HG02798 (cell line): ENCODE measurements at regions not wholly inside any gene's neighbourhood (a gene's known extent, or its start where the extent isn't known, plus 50 kb on each side); places are given as distances from the start of the nearest gene placed in this dataset.

Source experiments
- ATAC-seq: cut with Tn5 transposase; IDR thresholded peaks from one replicate; pipeline ENCODE4 v1.9.1; 2021; ENCODE audit warnings: mild to moderate bottlenecking; ENCODE audit not compliant: unreplicated experiment, poor library complexity

DNA sequence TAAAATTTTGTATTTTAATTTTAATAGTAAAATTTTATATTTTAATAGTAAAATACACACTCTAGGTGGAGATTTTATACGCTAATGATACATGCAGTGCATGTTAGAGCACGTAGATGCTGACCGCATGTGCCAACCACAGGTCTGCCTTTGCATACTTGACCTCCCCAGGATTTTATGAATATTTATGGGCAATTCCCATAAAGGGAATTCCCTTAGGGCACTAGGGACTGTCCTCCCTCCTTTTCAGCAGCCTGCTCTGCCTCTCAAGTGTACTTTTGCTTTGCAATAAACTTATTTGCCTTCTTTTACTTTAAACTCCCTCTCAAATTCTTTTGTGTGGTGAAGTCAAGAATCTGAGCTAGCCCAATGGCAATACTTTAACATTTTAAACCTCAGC is 217.7 kb upstream of the CDH8 start:
- no peak for ATAC-seq

DNA sequence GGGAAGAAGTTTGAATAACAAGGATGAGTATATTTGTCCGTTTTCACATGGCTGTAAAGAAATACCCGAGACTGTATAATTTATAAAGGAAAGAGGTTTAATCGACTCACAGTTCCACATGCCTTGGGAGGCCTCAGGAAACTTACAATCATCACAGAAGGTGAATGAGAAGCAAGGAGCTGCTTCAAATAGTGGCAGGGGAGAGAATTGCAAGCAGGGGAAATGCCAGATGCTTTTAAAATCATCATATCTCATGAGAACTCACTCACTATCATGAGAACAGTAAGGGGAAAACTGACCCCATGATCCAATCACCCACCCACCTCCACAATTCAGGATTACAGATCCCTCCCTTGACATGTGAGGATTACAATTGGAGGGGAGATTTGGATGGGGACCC is 212.8 kb upstream of the CDH8 start:
- no peak for ATAC-seq

DNA sequence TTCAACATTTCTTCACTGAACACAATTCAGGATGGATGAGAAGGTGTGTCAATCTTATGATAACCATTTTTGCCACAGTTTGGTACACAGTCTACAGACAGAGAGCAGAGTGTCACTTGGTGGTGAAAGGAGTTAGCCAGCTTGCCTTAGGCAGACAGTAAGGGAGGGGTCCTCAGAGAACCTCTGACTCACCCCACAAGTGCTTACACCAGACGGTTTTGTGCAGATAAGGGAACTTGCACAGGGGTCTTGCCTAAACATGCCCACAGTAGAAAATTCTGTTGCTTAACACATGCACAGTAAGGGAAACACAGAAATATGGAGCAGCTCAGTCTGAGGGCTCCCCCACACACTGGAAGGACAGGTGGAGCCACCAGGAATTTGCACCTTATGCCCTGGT is 204.5 kb upstream of the CDH8 start:
- no peak for ATAC-seq

DNA sequence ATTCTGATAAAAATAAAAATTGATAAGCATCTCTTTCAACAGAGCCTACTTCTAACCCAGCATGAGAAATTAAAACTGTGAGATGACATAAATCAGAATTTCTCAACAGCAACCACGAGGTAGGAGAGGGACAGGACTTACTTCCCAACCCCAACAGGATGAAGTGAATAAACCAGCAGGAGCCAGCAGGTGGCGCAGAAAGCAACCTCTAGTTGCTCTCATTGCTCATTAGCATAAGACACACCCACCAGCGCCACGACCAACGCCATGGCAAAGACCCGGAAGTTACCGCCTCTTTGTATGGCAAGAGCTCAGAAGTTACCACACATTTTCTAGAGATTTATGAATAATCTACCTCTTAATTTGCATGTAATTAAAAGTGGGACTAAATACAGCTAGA is 189.4 kb upstream of the CDH8 start:
- peak; percentile 85 for ATAC-seq

DNA sequence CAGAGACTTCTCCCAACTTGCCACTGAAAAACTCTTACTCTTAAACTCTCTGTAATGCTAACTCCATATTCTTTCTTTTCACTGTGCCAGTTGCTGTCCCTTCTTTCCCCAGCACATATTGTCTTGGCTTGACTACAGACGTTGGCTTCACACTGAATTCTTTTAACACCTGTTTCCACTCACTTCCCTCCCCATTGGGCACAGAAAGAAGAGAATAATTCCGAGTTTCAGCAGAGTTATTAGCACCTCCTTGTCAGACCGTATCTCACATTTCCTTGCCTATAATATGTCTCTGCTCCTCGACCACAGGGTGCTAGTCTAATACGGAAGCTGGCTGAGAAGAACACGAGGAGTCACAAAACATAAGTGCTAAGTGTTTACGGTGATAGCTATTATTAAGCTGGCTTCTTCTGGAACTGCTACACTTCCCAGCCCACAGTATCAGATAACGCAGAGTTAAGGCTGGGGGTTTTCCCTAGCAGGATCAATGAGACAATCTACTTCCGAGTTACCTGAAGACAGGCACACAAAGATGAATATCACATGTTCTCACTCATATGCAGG is 188.5 kb upstream of the CDH8 start:
- no peak for ATAC-seq

DNA sequence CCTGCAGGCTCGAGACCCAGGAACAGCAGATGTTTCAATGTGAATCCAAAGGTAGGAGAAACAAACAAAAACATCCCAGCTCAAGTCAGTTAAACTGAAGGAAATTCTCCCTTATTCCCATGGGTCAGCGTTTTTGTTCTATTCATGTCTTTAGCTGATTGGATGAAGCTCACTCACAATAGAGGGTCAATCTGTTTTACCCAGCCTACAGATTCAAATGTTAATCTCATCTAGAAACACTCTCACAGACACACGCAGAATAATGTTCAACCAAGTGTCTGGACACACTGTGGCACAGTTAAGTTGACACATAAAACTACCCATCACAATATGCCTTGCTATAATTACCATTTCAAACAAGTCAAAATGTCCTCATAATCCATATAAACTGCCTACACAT is 180.6 kb upstream of the CDH8 start:
- no peak for ATAC-seq

DNA sequence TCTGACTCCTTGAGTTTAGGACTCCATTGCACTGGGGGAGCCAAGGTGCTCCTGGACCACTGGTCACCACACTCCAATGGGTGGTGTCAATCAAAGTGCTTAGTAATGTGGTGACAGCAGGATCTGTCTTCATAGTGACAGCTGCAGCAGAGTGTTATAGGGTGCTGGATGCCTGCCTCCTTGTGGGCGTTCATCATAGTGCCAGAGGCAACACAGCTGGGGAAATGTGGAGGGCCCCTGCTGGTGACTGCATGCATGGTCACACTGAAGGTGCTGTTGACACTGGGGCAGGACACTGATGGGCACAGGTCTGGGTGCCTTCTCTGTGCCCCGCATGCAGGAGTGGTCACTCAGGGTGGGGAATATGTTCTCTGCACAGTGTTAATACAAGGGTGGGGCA is 177.5 kb upstream of the CDH8 start:
- no peak for ATAC-seq

DNA sequence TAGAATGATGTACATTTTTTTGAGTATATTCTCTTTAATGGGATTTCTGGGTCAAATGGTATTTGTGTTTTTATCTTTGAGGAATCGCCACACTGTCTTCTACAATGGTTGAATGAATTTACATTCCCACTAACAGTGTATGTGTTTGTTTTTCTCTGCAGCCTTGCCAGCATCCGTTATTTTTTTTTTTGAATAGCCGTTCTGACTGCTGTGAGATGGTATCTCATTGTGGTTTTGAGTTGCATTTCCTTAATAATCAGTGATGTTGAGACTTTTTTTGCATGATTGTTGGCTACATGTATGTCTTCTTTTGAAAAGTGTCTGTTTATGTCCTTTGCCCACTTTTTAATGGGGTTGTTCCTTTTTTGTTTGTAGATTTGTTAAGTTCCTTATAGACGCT is 172.7 kb upstream of the CDH8 start:
- no peak for ATAC-seq

DNA sequence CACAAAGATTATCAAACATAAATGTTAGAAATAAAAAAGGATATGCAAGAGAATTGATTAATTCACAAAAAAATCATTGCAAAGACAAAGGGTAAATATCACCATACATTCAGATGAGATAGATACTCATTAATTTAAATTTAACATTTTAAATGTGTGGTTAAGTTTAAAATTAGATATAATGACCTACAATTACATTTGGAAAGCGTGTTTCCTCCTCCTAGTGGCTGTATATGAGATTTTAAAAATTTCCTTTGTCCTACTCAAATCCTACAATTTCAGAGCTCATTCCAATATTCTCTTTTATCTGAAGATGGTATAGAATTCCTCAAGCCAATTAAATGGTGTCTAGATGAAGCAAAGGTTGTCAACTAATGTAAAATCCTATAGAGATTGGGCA is 169.2 kb upstream of the CDH8 start:
- no peak for ATAC-seq

DNA sequence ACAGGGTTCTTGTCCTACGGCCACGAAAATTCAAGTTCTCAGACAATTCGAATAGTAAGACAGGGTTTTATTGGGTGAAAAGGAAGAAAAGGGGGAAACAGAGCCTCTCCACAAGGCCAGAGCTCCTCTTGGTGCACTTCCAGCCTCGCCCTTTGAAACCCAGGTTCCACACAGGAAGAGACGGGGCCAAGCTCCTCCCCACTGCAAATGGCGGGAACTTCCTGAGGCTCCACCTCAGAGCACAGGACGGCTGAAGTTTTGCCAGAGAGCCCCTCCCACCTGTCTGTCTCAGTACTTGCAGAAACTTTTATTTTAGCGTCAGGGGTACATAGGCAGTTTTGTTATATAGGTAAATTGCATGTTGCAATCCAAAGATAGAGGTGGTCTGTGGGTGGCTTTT is 165.7 kb upstream of the CDH8 start:
- no peak for ATAC-seq

DNA sequence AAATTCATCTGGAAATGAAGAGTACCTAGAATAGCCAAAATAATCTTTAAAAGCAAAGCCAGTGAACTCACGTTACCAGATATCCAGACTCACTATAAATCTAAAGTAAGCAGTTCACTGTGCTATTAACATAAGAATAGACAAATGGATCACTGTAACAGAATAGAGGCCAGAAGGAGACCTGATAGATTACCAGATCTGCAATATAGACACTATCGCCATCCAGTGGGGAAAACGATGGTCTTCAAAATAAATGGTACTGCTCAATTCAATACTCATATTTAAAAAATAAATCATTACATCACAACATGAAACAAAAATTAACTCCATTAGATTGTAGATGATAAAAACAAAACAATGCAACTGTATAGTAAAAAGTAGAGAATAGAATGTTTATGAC is 158.6 kb upstream of the CDH8 start:
- no peak for ATAC-seq

DNA sequence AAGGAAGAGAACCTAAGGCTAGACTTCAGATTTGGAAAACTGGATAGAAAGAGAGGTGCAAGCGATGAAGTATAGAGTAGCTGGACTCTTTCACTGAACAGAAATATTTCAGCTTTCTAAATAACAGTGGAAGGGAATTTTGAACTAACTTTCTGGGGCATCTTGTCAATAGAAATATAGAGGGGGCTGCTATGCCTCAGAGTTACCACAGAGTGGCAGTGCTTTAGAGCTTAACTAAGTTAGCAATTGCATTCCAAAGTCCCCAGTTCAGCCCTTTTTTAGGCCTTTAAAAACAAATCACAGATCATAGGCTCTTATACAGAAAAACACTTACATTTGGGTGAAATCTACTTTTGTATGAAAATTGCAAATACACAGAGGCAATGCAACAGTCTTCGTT is 154.2 kb upstream of the CDH8 start:
- ATAC-seq, result no peak

DNA sequence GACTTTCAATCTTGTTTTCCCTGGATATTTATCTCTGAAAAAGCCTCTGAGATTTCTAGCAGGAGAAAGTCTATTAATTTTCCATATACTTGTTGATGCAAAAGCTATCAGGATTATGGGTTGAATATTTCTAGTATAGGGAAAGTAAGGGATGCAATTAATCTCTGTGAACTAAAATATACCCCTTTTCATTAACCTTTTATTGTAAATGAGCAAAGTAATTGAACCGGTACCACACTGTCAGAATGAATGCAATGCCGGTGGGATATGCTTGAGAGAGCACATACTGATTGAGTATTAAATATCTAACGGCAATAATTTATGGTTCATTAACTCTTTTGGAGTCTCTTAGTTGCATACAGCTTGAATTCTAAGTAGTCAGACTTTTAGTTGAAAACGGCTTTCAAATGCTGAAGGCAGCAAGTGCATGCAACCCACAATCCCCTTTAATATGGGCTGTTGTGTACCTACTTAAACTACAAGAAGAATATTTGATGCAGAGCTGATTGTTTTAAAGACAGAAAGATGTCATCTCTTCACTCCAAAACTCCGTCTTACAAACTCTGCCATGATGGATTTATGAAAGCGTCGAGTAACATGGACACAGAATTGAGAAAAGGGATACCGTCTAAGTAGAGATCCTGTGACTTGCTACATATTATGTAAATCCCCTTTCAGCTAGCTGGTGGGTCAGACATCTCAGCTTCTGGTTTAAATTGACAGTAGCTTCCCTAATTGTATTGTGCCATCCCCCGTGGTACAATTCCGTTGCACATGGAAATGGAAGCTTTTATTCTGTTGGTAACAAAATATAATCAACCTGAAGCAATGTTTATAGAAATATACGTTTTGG is 141.3 kb upstream of the CDH8 start:
- ATAC-seq, result no peak

DNA sequence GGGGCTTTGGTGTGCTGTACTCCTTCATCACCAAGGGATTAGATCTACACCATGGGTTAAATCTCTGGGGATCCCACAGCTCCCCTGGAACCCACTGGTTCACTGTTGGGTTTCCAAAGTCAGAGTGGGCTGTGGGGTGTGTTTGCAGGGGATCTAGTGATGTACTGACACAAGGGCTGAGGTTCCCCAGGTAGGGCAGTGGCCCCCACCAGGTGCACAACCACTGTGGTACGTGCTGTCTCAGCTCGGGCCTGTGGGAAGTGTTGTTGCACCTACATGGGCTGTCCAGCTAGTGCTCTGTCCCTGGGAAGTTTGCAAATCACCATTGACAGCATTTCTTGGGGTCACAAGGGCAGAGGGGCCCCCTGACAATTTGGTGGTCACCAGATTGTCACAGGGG is 134.4 kb upstream of the CDH8 start:
- no peak for ATAC-seq

DNA sequence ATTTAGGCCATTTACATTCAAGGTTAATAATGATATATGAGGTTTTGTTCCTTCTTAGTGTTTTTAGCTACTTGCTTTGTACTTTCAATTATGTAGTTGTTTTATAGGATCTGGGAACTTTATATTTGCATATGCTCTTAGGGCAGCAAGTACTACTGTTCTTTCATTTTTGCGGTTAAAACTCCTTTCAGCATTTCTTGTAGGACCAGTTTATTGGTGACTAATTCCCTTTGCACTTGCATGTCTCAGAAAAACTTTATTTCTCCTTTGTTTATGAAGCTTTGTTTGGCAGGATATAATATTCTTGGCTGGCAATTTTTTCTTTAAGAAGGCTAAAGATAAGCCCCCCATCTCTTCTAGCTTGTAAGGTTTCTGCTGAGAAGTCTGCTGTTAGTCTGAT is 131.3 kb upstream of the CDH8 start:
- no peak for ATAC-seq

DNA sequence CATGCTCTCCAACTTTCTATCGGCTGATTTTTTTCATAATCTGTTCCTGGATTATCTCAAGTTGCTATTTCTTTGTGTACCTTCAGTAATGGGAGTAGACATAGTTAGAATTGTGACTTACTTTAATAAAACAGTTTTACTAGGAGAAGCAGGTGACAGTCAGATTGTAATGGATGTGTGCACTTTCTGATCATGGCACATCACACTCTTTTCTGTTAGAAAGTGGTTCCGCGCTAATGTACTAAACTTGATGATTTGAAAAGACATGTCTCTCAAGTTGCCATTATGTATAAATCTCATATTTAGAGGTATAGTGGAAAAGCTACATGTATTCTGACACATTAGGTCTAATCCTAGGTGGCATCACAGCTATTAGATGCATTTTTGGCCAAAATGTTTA is 121.3 kb upstream of the CDH8 start:
- no peak for ATAC-seq

DNA sequence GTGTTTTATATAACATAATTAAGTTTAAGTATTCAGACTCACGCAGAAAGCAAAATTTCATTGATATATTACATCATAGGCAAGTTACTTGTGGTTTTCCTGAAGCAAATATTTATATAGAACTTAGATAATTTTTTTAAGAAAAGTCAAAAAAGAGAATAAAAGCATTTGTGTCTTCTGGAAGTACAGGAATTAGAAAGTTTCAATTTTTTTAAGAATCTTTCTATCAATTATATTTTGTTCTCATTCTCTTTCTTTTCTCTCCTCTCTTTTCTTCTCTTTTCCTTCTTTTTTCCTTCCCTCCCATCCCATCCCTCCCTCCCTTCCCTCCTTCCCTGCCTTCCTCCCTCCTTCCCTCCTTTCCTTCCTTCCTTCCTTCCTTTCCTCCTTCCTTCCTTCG is 120.7 kb upstream of the CDH8 start:
- no peak for ATAC-seq

DNA sequence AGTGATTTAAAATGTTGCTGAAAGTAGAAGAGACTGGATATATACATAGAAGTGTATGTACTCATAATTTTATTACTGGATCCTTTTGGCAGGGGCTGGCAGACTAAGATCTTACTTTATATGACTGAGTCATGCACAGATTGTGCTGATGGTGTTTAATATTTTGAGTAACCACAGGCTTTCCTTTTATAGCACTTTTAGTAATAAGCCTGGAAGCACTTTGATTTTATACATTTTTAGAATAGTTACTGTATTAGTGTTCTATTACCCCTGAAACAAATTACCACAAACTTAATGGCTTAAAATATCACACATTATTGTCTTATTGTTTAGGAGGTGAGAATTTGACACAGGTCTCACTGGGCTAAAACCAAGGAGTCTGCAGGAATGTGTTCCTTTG is 113.4 kb upstream of the CDH8 start:
- no peak for ATAC-seq

DNA sequence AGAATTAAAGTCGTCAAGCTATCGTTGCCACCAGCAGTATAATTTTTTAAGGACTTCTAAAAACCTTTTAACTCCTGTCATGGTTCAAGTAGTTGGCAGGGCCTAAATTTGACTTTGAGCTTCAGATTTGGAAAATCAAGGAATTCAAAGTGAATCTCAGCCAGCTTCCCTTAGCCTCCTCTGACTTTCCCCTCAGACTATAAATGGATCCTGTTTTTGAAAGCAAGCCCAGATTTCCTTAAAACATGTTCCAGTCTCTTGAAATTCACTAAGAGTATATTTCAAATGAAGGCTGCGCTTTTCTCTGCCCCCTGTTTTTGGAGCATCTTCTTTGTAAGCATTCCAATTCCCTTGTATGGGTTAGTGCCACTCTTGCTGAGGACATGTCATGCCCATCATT is 101.8 kb upstream of the CDH8 start:
- no peak for ATAC-seq

DNA sequence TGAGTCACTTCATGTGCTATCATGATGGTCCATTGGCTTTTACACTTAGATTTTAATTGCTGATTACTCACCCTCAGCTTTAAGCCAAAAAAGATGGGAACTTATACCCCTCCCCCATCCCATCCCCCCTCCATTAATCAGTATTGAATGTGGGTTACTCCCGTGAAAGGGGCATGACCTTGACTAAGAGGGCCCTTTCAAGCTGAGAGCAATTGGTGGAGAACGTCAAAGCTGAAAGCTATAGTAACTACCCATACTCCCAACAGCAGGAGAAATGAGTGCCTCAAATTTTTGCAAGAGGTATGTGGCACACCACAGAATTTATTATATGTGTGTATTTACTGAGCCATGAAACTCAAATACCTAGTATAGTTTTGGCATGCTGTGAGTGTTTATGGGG is 99.7 kb upstream of the CDH8 start:
- no peak for ATAC-seq

DNA sequence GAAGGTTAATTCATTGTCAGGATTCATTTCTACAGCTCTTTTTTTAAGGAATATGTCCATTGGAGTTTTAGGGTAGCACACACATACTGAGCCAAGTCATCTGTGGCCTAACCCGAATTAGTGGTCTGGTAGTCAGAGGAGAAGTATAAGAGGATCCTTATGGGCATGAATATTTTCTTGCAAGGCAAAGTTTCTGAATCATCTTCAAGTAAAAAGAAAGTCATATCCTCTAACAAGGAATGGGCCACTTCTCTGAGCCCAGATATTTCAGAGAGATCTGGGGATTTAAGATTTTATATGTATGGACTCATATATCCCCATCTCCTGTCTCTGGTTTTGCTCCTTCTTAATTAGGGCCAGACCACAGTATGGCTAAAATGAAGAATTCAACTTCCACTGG is 99.2 kb upstream of the CDH8 start:
- ATAC-seq, result no peak

DNA sequence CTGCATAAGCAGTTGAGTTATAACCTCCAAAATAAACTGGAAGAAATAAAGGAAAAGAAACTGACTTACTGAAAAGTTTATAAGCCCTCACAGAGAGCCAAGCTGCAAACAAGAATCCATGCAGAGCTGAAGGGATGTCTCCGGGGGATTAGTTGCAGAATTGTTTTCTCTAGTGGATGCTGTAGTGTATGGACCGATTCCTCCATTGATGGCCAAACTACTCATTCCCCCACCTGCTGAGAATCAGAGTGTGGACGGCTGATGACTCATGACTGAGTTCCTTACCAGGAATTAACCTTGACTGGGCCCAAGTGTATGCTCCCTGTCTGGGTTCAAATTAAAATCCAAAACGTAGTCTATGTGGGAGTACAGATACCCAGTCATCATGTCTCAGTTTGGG is 93.9 kb upstream of the CDH8 start:
- no peak for ATAC-seq
